ENCODE measurements at regions not wholly inside any gene's neighbourhood (a gene's known extent, or its start where the extent isn't known, plus 50 kb on each side); places are given as distances from the start of the nearest gene placed in this dataset.

GRCh38 chr5:143741421-143741820, 70.5 kb upstream of the HMHB1 start:
- H3K4me3 Mint-ChIP-seq (ENCODE audit: low read depth): no peak overlapping the region
- H3K36me3 Mint-ChIP-seq (ENCODE audit: low read depth): no peaks in the 10 kb centered on the region
- H3K4me1 Mint-ChIP-seq (ENCODE audit: low read depth): peaks cover 9% of the 10 kb centered on the region
- no peaks in the 10 kb centered on the region for H3K27me3 Mint-ChIP-seq (ENCODE audit: low read depth)
- intact Hi-C loops (cut with micrococcal nuclease): no loop called here
- no peak overlapping the region for H3K27ac Mint-ChIP-seq
- no peak for DNase-seq (ENCODE audit: low spot score)
- H3K9me3 Mint-ChIP-seq: no peaks in the 10 kb centered on the region

DNA sequence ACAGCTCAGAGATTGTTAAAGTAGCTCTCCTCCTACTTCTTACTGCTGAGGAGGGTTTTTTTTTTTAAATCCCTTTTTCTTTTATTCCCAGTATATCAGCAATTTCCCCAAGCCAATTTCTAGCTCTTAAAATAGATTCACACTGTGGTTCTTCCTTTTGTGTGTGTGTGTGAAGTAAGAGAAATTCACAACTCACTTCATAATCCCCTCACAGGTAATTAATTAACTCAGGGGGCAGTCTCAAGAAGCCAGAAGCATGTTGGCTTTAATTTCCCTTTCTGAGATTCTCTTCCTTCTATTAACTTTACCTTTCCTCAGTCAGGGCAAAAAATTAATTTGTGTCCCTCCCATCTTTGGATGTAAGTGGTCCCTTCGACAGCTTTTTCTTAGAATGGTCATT, 71.0 kb upstream of the HMHB1 start:
- Mint-ChIP-seq H3K4me1 (ENCODE audit: low read depth) (peaks cover 9% of the 10 kb centered on the region), H3K4me3 (ENCODE audit: low read depth) (no peak overlapping the region), H3K27me3 (ENCODE audit: low read depth) (peaks cover under 1% of the 10 kb centered on the region), H3K27ac (no peak overlapping the region), H3K9me3 (no peaks in the 10 kb centered on the region), H3K36me3 (ENCODE audit: low read depth) (no peaks in the 10 kb centered on the region)
- intact Hi-C loops (cut with micrococcal nuclease): no loop called here
- no peak for DNase-seq (ENCODE audit: low spot score)

DNA sequence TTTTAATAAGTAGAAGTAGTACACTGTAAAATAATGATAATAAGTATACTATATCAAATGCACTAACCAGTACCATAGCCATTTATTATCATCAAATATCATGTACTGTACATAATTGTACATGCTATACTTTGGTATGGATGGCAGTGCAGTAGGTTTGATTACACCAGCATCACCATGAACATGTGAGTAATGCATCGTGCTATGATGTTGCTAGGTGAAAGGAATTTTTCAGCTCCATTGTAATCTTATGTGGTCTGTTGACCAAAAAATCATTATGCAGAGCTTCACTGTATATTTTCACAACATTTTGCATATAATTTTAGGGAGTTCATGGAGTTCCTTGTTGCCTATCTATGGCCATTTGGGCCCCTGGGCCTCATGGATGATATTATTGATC, 72.2 kb upstream of the HMHB1 start:
- Mint-ChIP-seq H3K27me3 (ENCODE audit: low read depth) (peaks cover 2% of the 10 kb centered on the region), H3K4me1 (ENCODE audit: low read depth) (peaks cover 9% of the 10 kb centered on the region), H3K9me3 (no peaks in the 10 kb centered on the region), H3K4me3 (ENCODE audit: low read depth) (no peak overlapping the region), H3K36me3 (ENCODE audit: low read depth) (no peaks in the 10 kb centered on the region), H3K27ac (no peak overlapping the region)
- intact Hi-C loops (cut with micrococcal nuclease): no loop called here
- no peak for DNase-seq (ENCODE audit: low spot score)

- intact Hi-C loops (cut with micrococcal nuclease): no loop called here
- no peaks in the 10 kb centered on the region for H3K36me3 Mint-ChIP-seq (ENCODE audit: low read depth)
- no peak overlapping the region for H3K27ac Mint-ChIP-seq
- H3K4me1 Mint-ChIP-seq (ENCODE audit: low read depth): peaks cover 9% of the 10 kb centered on the region
- no peak for DNase-seq (ENCODE audit: low spot score)
- H3K9me3 Mint-ChIP-seq: no peaks in the 10 kb centered on the region
- peaks cover 2% of the 10 kb centered on the region for H3K27me3 Mint-ChIP-seq (ENCODE audit: low read depth)
- no peak overlapping the region for H3K4me3 Mint-ChIP-seq (ENCODE audit: low read depth)
These were observed 73.3 kb upstream of the HMHB1 start for GRCh38 chr5:143738417-143739401.

GRCh38 chr5:143737062-143737461, 74.9 kb upstream of the HMHB1 start:
- no peaks in the 10 kb centered on the region for H3K36me3 Mint-ChIP-seq (ENCODE audit: low read depth)
- no peaks in the 10 kb centered on the region for H3K9me3 Mint-ChIP-seq
- H3K4me1 Mint-ChIP-seq (ENCODE audit: low read depth): peaks cover 5% of the 10 kb centered on the region
- no peak for DNase-seq (ENCODE audit: low spot score)
- no peak overlapping the region for H3K27ac Mint-ChIP-seq
- peaks cover 7% of the 10 kb centered on the region for H3K27me3 Mint-ChIP-seq (ENCODE audit: low read depth)
- no peak overlapping the region for H3K4me3 Mint-ChIP-seq (ENCODE audit: low read depth)
- intact Hi-C loops (cut with micrococcal nuclease): no loop called here

GRCh38 chr5:143734456-143734780, 77.5 kb upstream of the HMHB1 start:
- H3K4me1 Mint-ChIP-seq (ENCODE audit: low read depth): no peaks in the 10 kb centered on the region
- no peaks in the 10 kb centered on the region for H3K36me3 Mint-ChIP-seq (ENCODE audit: low read depth)
- no peak for DNase-seq (ENCODE audit: low spot score)
- intact Hi-C loops (cut with micrococcal nuclease): no loop called here
- no peak overlapping the region for H3K4me3 Mint-ChIP-seq (ENCODE audit: low read depth)
- no peak overlapping the region for H3K27ac Mint-ChIP-seq
- peaks cover under 1% of the 10 kb centered on the region for H3K9me3 Mint-ChIP-seq
- peaks cover 11% of the 10 kb centered on the region for H3K27me3 Mint-ChIP-seq (ENCODE audit: low read depth)

GRCh38 chr5:143733665-143734455, 78.1 kb upstream of the HMHB1 start:
- Mint-ChIP-seq H3K9me3 (peaks cover 4% of the 10 kb centered on the region), H3K27ac (no peak overlapping the region), H3K27me3 (ENCODE audit: low read depth) (peaks cover 11% of the 10 kb centered on the region), H3K36me3 (ENCODE audit: low read depth) (no peaks in the 10 kb centered on the region), H3K4me1 (ENCODE audit: low read depth) (no peaks in the 10 kb centered on the region), H3K4me3 (ENCODE audit: low read depth) (no peak overlapping the region)
- DNase-seq (ENCODE audit: low spot score): no peak
- intact Hi-C loops (cut with micrococcal nuclease): no loop called here

GRCh38 chr5:143732402-143732801, 79.6 kb upstream of the HMHB1 start:
- intact Hi-C loops (cut with micrococcal nuclease): no loop called here
- no peaks in the 10 kb centered on the region for H3K36me3 Mint-ChIP-seq (ENCODE audit: low read depth)
- no peak for DNase-seq (ENCODE audit: low spot score)
- no peaks in the 10 kb centered on the region for H3K4me1 Mint-ChIP-seq (ENCODE audit: low read depth)
- H3K27me3 Mint-ChIP-seq (ENCODE audit: low read depth): peaks cover 11% of the 10 kb centered on the region
- H3K27ac Mint-ChIP-seq: no peak overlapping the region
- no peak overlapping the region for H3K4me3 Mint-ChIP-seq (ENCODE audit: low read depth)
- peaks cover 4% of the 10 kb centered on the region for H3K9me3 Mint-ChIP-seq

DNA sequence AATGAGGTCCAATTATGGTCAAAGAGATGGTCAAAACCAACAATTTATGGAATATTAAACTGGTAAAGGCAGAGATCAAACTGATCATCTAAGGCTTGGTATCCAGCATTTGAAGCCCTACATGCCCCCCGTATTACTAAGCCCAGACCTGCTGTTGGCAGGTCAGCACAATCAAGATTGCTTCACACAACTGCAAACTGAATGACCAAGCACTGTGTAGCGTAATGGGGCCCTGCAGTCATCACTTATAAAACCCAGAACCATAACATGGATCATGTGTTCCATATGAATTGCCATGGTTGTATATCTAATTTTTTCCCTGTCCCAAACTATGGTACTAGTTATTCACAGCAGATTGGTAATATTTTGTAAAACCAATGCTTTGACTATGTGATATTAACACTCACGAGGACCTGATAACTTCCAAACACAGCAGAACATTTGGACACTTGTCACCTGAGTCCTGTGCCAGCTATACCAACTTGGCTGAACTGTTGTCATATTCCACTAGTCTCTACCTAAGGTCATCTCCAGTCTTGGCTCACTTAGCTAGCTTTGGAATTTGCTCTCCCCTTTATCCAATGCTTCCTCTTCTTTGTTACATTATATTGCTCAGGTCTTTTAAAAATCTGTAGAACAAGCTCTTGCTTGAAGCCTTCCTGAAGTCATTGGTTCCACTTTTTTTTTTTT, 81.7 kb upstream of the HMHB1 start:
- H3K9me3 Mint-ChIP-seq: peaks cover 9% of the 10 kb centered on the region
- no peaks in the 10 kb centered on the region for H3K36me3 Mint-ChIP-seq (ENCODE audit: low read depth)
- no peak overlapping the region for H3K4me3 Mint-ChIP-seq (ENCODE audit: low read depth)
- peaks cover 10% of the 10 kb centered on the region for H3K27me3 Mint-ChIP-seq (ENCODE audit: low read depth)
- H3K4me1 Mint-ChIP-seq (ENCODE audit: low read depth): no peaks in the 10 kb centered on the region
- H3K27ac Mint-ChIP-seq: no peak overlapping the region
- DNase-seq (ENCODE audit: low spot score): no peak
- intact Hi-C loops (cut with micrococcal nuclease): no loop called here

DNA sequence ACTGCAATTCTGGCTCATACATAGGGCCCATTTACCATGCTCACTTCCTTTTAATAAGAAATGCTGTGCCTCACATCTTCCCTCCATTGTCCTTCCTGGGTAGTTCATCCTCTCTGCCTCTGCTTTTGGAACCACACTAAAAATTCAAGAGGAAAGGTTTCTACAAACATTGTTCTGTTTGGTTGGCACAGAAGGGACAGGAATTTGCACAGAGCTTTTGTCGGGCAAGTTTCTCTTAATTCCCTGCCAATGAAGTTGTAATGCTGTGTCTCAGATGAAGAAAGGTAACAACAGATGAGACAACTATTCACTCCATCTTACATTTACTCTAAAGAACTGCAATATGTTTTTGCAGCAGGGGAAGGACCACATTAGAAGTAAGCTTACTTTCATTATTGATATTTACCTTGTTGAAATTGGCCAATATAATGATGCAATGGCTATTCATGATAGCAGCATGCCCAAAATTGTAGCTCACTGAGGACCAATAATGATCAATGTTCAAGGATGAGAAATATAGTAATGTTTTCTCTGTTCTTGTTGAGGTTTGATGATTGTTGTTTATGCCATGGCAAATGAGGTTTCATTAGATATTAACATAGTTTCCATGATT, 82.5 kb upstream of the HMHB1 start:
- Mint-ChIP-seq H3K36me3 (ENCODE audit: low read depth) (peaks cover 6% of the 10 kb centered on the region), H3K4me1 (ENCODE audit: low read depth) (no peaks in the 10 kb centered on the region), H3K27me3 (ENCODE audit: low read depth) (peaks cover 10% of the 10 kb centered on the region), H3K27ac (no peak overlapping the region), H3K4me3 (ENCODE audit: low read depth) (no peak overlapping the region), H3K9me3 (peaks cover 17% of the 10 kb centered on the region)
- intact Hi-C loops (cut with micrococcal nuclease): no loop called here
- no peak for DNase-seq (ENCODE audit: low spot score)

- H3K4me1 Mint-ChIP-seq (ENCODE audit: low read depth): no peaks in the 10 kb centered on the region
- H3K36me3 Mint-ChIP-seq (ENCODE audit: low read depth): peaks cover 17% of the 10 kb centered on the region
- H3K9me3 Mint-ChIP-seq: peaks cover 34% of the 10 kb centered on the region
- intact Hi-C loops (cut with micrococcal nuclease): no loop called here
- H3K27me3 Mint-ChIP-seq (ENCODE audit: low read depth): no peaks in the 10 kb centered on the region
- no peak overlapping the region for H3K4me3 Mint-ChIP-seq (ENCODE audit: low read depth)
- H3K27ac Mint-ChIP-seq: no peak overlapping the region
- no peak for DNase-seq (ENCODE audit: low spot score)
These were observed 88.8 kb upstream of the HMHB1 start for GRCh38 chr5:143723159-143723558.

DNA sequence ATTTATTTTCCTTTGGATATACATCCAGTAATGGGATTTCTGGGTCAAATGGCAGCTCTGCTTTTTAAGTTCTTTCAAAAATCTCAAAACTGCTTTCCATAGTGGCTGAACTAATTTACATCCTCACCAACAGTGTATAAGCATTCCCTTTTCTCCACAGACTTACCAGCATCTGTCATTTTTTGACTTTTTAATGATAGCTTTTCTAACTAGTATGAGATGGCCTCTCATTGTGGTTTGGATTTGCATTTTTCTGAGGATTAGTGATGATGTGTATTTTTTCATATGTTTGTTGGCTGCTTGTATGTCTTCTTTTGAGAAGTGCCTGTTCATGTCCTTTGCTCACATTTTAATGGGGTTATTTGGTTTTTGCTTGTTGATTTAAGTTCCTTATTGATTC, 90.0 kb upstream of the HMHB1 start:
- Mint-ChIP-seq H3K36me3 (ENCODE audit: low read depth) (peaks cover 17% of the 10 kb centered on the region), H3K4me1 (ENCODE audit: low read depth) (no peaks in the 10 kb centered on the region), H3K27me3 (ENCODE audit: low read depth) (no peaks in the 10 kb centered on the region), H3K9me3 (peaks cover 34% of the 10 kb centered on the region), H3K4me3 (ENCODE audit: low read depth) (no peak overlapping the region), H3K27ac (no peak overlapping the region)
- intact Hi-C loops (cut with micrococcal nuclease): no loop called here
- DNase-seq (ENCODE audit: low spot score): no peak

Data from activated T-helper 2 cell treated with anti-CD3 and anti-CD28 coated beads, Interferon-gamma antibody, Interleukin-2, Interleukin-4, amounts not matched to agents 10 μg/mL and 5 μg/mL and 100 μg/mL, durations not matched to agents 14 hours and 24 hours and 36 hours (primary cell).